ENCODE measurements at regions not wholly inside any gene's neighbourhood (a gene's known extent, or its start where the extent isn't known, plus 50 kb on each side); places are given as distances from the start of the nearest gene placed in this dataset.

DNA sequence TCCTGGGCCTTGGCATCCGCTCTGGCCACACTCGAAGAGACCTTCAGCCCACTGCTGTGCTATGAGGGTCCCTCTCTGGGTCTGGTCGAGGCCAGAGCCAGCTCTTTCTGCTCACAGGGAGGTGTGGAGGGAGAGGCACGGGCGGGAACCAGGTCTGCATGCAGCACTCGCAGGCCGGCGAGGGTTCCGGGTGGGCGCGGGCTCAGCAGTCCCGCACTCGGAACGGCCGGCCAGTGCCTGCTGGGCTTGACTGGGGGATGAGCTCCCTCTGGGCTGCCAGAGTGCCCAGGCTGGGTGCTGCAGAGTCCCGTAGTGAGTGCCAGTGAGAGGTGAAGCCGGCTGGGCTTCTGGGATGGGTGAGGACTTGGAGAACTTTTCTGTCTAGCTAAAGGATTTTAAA lies 882.7 kb downstream of the XPNPEP1 start:
- H3K27ac ChIP-seq: no peak overlapping the region
- TF ChIP-seq, protein P1, sequence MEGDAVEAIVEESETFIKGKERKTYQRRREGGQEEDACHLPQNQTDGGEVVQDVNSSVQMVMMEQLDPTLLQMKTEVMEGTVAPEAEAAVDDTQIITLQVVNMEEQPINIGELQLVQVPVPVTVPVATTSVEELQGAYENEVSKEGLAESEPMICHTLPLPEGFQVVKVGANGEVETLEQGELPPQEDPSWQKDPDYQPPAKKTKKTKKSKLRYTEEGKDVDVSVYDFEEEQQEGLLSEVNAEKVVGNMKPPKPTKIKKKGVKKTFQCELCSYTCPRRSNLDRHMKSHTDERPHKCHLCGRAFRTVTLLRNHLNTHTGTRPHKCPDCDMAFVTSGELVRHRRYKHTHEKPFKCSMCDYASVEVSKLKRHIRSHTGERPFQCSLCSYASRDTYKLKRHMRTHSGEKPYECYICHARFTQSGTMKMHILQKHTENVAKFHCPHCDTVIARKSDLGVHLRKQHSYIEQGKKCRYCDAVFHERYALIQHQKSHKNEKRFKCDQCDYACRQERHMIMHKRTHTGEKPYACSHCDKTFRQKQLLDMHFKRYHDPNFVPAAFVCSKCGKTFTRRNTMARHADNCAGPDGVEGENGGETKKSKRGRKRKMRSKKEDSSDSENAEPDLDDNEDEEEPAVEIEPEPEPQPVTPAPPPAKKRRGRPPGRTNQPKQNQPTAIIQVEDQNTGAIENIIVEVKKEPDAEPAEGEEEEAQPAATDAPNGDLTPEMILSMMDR (conservative IDR thresholded peaks at IDR 0.05): no peak

- TF ChIP-seq, protein P1 (conservative IDR thresholded peaks at IDR 0.05): no peak
- no peak overlapping the region for H3K27ac ChIP-seq
Measured at GRCh38 chr10:109037978-109038377, 885.3 kb downstream of the XPNPEP1 start.

DNA sequence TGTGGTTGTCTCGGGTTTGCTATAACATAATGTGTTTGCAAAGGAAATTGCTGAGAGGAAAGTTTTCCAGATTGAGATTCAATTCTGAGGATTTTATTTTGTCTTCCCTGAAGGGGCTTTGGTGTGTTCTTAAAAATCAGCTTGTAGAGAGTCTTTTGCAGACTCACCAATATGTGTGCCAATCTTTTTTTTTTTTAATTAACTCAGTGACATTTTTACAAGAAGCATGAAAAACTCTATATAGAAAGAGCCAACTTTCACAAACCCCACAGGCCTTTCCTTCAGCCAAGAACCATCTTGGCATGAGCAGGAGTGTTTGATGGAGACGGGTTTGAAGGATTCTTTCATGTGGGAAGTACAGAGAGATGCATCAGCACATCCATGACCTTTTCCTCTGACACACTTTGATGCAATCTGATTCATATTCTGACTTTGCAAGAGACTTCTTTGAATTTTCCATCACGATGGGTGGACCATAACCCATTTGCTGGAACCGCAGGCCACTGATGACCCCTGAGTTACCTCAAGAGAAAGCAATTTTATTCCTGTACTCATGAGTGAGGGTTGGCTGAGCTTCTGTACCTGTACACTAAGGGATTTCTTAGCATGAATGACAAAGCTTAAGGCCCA lies 892.6 kb downstream of the XPNPEP1 start:
- no peak overlapping the region for H3K27ac ChIP-seq
- TF ChIP-seq, protein P1 (conservative IDR thresholded peaks at IDR 0.05): no peak

DNA sequence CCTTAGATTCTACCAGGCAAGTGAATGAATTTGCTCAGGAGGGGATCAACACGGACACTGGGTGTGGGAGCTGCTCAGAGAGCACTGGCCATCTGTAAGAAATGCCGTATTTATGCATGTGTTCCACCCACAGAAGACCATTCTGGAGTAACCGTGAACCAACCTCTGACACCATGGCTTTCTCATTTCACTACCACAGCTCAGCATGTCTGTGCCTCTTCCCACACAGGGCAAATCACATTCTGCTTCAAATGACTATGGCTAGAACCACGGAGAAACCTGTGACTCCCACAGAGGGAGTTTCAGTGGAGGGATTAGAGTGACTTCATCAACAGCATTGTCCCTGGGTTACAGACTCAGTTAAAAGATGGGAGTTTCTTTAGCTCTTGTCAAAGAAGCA lies 893.4 kb downstream of the XPNPEP1 start:
- H3K27ac ChIP-seq: no peak overlapping the region
- TF ChIP-seq, protein P1 (conservative IDR thresholded peaks at IDR 0.05): no peak

- H3K27ac ChIP-seq: no peak overlapping the region
- TF ChIP-seq, protein P1 (conservative IDR thresholded peaks at IDR 0.05): no peak
Measured at GRCh38 chr10:109027534-109028185, 895.7 kb downstream of the XPNPEP1 start.

GRCh38 chr10:109025172-109025571 lies 898.1 kb downstream of the XPNPEP1 start:
- TF ChIP-seq, protein P1 (conservative IDR thresholded peaks at IDR 0.05): no peak
- H3K27ac ChIP-seq: no peak overlapping the region

GRCh38 chr10:109022417-109023049 lies 900.8 kb downstream of the XPNPEP1 start:
- TF ChIP-seq, protein P1 (conservative IDR thresholded peaks at IDR 0.05): no peak
- no peak overlapping the region for H3K27ac ChIP-seq

Data from VCaP (cell line).